Thyroid gland (tissue), 4 donors: ENCODE measurements at regions not wholly inside any gene's neighbourhood (a gene's known extent, or its start where the extent isn't known, plus 50 kb on each side); places are given as distances from the start of the nearest gene placed in this dataset.

Experiments used
- DNase-seq, 2 donors: peaks; one replicate each; pipeline ENCODE4 v3.0.0-alpha.2; 2019
- H3K27ac ChIP-seq, 3 donors: fragments of 200-600 bp; sonication (generic); 1 replicate in 2 of 3; 2 replicates in 1 of 3; pipeline ENCODE4 v1.5.1; 2016 to 2019; ENCODE audit warnings: mild to moderate bottlenecking in 1 of 3, moderate library complexity in 1 of 3
- H3K27me3 ChIP-seq: fragments of 200-600 bp; sonication (generic); one replicate; pipeline ENCODE4 v1.5.1; 2019
- H3K36me3 ChIP-seq, 2 donors: fragments of 200-600 bp; sonication (generic); one replicate each; pipeline ENCODE4 v1.5.1; 2016 to 2019
- H3K4me1 ChIP-seq, 2 donors: fragments of 200-600 bp; sonication (generic); one replicate each; pipeline ENCODE4 v1.5.1; 2017 to 2019
- H3K4me3 ChIP-seq, 3 donors: fragments of 200-600 bp; sonication (generic); replicated peaks in 1 of 3; 1 replicate in 2 of 3; 2 replicates in 1 of 3; pipeline ENCODE4 v1.5.1; 2016; ENCODE audit warnings: mild to moderate bottlenecking in 1 of 3
- H3K9me3 ChIP-seq: fragments of 200-600 bp; sonication (generic); one replicate; pipeline ENCODE4 v1.5.1; 2017
- CTCF ChIP-seq, 6 experiments: fragments of 200-600 bp in 3 of 6; fragments of 450-650 bp in 3 of 6; sonication (generic) in 3 of 6; IDR thresholded peaks; one replicate each; pipeline ENCODE4 v1.5.1; 2016 to 2019; ENCODE audit warnings: antibody characterized with exemption in 6 of 6, mild to moderate bottlenecking in 2 of 6, inconsistent platforms in 1 of 6, moderate library complexity in 1 of 6
- POLR2A ChIP-seq, 2 donors: fragments of 450-650 bp; IDR thresholded peaks; one replicate each; pipeline ENCODE4 v1.6.1; 2017; ENCODE audit warnings: antibody characterized with exemption in 2 of 2, mild to moderate bottlenecking in 2 of 2, moderate library complexity in 1 of 2
- WGBS, 2 donors: methylation state at CpG; one replicate each; pipeline ENCODE4 v1.1.5; 2017; 5-methylcytosine and 5-hydroxymethylcytosine counted together
- intact Hi-C: fragments of 100-400 bp; cut with DNase I; formaldehyde crosslinking; loops from one replicate; pipeline ENCODE4 v1.15.1; 2023

DNA sequence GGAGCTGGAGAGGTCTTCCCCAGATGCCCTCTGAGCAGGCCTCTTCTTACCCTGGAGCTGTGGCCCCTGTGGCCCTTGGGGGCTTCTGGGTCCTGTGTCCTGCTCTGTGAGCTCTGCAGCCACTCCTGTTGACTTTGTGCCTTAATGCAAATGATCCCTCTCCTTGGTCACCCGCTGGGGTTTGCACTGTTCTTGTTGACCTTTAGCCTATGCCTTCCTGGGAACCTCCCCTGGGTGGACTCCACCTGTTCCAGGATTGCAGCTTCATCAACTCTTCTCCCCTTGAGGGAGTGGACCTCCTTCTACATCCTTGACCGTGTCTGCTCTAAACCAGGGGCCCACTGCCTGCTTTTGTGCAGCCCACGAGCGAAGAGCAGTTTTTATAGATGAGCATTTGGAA is 58.6 kb upstream of the CTBP2 start:
- H3K27me3 ChIP-seq: no peaks in the 10 kb centered on the region
- DNase-seq: no peak
- no peak overlapping the region for H3K27ac ChIP-seq
- intact Hi-C loops: no loop called here
- H3K4me3 ChIP-seq: no peak overlapping the region
- no peaks in the 10 kb centered on the region for H3K36me3 ChIP-seq
- 84 to 86% methylated on average over 4 of the region's 4 CpGs for WGBS, 2 donors
- no peak for TF ChIP-seq POLR2A (IDR thresholded peaks at IDR 0.05)
- no peak for TF ChIP-seq CTCF (IDR thresholded peaks at IDR 0.05)
- H3K9me3 ChIP-seq: no peaks in the 10 kb centered on the region
- no peaks in the 10 kb centered on the region for H3K4me1 ChIP-seq

DNA sequence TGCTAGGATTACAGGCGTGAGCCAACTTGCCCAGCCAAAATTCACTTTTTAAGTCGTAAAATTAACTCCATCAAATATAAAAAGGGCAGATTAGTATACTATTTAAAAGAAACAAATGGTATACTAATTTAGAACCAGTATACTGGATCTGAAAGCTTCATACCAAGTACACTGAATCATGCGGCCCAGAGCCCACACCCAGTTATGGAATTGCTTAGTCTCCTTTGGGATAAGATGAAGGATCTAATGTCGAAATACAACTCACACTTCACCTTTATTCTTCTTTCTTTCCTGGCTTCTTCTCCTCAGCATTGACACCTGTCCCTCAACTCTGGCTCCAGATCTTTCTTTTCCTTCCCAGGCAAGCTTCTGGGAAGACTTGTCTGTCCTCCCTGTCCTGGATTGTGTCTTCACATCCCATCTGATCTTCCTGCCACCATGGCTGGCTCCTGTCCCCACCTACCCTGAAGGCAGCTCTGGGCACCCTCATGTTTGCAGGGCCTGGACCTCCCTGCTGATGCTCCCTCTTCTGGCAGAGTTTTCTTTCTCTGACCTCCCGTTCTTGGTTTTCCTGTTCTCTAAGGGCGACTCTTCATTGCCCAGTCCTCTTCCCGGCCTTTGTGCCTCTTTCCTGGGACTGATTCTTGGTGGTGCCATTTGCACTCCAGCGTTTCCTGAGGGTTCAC is 57.8 kb upstream of the CTBP2 start:
- Histone ChIP-seq H3K4me1 (no peaks in the 10 kb centered on the region), H3K4me3 (no peak overlapping the region), H3K9me3 (no peaks in the 10 kb centered on the region), H3K27ac (no peak overlapping the region), H3K36me3 (no peaks in the 10 kb centered on the region), H3K27me3 (no peaks in the 10 kb centered on the region)
- no peak for DNase-seq
- TF ChIP-seq CTCF (IDR thresholded peaks at IDR 0.05) (no peak), POLR2A (IDR thresholded peaks at IDR 0.05) (no peak)
- 81 to 84% methylated on average over 8 of the region's 8 CpGs for WGBS, 2 donors
- intact Hi-C loops: no loop called here

DNA sequence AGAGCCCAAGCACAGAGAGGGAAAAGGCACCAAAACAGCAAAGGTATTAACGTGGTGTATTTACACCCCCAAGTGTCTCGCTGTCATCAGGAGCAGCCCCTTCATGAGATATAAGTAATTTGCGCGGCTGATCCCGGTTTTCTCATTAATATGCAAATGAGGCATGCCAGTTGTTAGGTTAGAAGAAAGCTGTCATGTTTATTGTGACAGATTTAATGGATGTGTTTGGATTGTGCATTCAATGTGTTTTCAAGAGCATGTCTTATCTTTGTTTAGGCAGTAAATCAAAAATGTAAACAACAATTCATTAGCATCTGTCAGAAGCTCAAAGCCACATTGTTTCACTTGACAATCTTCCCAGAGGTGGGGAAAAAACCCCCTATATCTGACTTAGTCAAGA is 56.5 kb upstream of the CTBP2 start:
- no peaks in the 10 kb centered on the region for H3K4me1 ChIP-seq

GRCh38 chr10:125216309-125216708 is 55.9 kb upstream of the CTBP2 start:
- no peaks in the 10 kb centered on the region for H3K27me3 ChIP-seq
- WGBS, 2 donors: 80 to 98% methylated on average over 3 of the region's 3 CpGs
- H3K4me3 ChIP-seq: no peak overlapping the region
- intact Hi-C loops: no loop called here
- H3K27ac ChIP-seq: no peak overlapping the region
- H3K36me3 ChIP-seq: no peaks in the 10 kb centered on the region
- H3K4me1 ChIP-seq: no peaks in the 10 kb centered on the region
- DNase-seq: no peak
- no peaks in the 10 kb centered on the region for H3K9me3 ChIP-seq
- no peak for TF ChIP-seq CTCF (IDR thresholded peaks at IDR 0.05)

More for the DNA sequence above, 56.5 kb upstream of the CTBP2 start:
- Histone ChIP-seq H3K27me3 (no peaks in the 10 kb centered on the region), H3K27ac (no peak overlapping the region), H3K9me3 (no peaks in the 10 kb centered on the region), H3K36me3 (no peaks in the 10 kb centered on the region), H3K4me3 (no peak overlapping the region)
- intact Hi-C loops: no loop called here
- TF ChIP-seq POLR2A (IDR thresholded peaks at IDR 0.05): no peak
- TF ChIP-seq CTCF (IDR thresholded peaks at IDR 0.05): no peak
- 48 to 60% methylated on average over 5 of the region's 5 CpGs for WGBS, 2 donors
- DNase-seq: no peak

GRCh38 chr10:125214283-125214570 is 53.9 kb upstream of the CTBP2 start:
- DNase-seq: no peak
- H3K4me1 ChIP-seq: no peaks in the 10 kb centered on the region
- 79 to 92% methylated on average over 2 of the region's 2 CpGs for WGBS, 2 donors
- H3K9me3 ChIP-seq: no peaks in the 10 kb centered on the region
- no peak overlapping the region for H3K4me3 ChIP-seq
- H3K36me3 ChIP-seq: no peaks in the 10 kb centered on the region
- H3K27me3 ChIP-seq: no peaks in the 10 kb centered on the region
- H3K27ac ChIP-seq: no peak overlapping the region
- TF ChIP-seq CTCF (IDR thresholded peaks at IDR 0.05): no peak
- no peak for TF ChIP-seq POLR2A (IDR thresholded peaks at IDR 0.05)
- intact Hi-C loops: no loop called here
